GM19463 (cell line): ENCODE measurements at regions not wholly inside any gene's neighbourhood (a gene's known extent, or its start where the extent isn't known, plus 50 kb on each side); places are given as distances from the start of the nearest gene placed in this dataset.
"Not testable (repeated sequence)": the region's sequence is repeated elsewhere in the genome, so short reads cannot be mapped to it uniquely, and the experiment has no call there.

ENCODE experiments used
- ATAC-seq: cut with Tn5 transposase; IDR thresholded peaks from one replicate; pipeline ENCODE4 v1.9.1; 2021; ENCODE audit warnings: mild to moderate bottlenecking, moderate library complexity; ENCODE audit not compliant: unreplicated experiment

DNA sequence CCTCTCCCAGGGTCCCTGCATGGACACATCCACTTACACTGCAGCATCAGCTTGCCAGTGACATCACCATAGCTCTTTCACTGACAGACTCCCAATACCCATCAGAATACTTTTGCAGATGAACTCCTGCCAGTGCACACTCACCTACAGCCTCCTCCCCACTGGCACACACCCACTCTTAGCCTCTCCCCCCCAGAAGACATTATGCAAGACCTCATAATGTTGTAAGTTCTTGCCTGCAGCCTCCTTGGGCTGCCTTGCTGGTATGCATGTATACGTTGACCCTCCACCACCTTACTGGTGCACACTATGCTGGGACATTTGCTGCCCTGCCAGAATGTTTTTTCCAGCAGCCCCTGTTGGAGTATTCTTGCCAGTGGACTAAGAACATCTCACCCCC lies 324.2 kb downstream of the AEBP2 start:
- no peak for ATAC-seq

- no peak for ATAC-seq
Observed at GRCh38 chr12:19764408-19764807, 325.1 kb downstream of the AEBP2 start.

DNA sequence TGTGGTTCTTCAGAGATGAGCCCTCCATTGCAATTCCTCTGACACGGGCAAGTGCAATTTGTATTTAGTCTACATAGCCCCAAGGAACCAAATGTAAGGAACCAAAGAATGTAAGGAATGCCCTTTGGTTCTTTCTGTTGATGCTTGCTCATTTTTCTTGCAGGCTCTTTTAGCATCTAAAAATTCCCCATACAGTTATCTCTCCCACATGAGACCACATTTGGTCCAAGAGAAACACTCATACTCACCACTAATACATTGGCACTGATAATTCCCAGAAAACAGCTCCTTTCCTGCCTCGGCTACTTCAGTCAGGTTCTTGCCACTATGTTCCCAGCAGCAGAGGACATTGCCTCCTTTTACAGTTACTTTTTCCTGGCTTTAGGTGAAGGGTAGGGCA lies 332.6 kb downstream of the AEBP2 start:
- ATAC-seq: no peak

DNA sequence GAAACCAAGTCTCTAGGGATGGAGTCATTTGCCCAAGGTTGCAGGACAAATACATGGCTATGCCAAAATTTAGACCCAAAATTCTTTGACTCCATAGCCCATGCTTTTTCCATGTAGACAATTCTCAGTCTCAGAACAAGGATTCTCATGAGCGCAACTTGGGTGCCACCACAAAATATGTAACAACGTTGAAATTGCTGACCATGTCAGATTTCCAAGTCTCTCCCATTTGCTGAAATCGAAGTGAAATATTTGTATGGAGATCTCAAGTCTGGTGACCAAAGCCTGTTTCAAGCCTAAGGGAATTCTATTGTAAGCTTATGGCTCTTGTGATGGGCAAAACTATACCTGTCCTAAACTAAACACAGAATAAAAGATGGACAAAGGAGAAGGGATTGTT lies 333.5 kb downstream of the AEBP2 start:
- ATAC-seq: no peak

DNA sequence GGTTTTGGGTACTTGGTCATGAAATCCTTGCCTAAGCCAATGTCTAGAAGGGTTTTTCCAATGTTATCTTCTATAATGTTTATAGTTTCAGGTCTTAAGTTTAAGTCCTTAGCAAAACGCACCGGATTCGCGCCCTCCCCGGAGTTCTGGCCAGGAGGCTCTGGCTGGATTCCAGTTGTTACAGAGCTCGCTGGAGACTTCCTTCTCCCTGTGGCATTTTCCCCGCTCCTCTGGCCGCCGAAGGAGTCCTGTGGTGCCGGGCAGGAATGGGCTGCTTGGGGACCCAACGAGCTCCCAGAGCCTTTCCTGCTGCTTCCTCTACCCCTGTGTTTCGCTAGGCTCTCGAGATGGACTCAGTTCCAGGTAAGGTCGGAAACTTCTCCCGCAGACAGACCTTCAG lies 335.9 kb downstream of the AEBP2 start:
- no peak for ATAC-seq

- ATAC-seq: not testable (repeated sequence)
Observed at GRCh38 chr12:19775976-19776375, 336.7 kb downstream of the AEBP2 start.

GRCh38 chr12:19778172-19778571 lies 338.9 kb downstream of the AEBP2 start:
- no peak for ATAC-seq

GRCh38 chr12:19778797-19779196 lies 339.5 kb downstream of the AEBP2 start:
- ATAC-seq: no peak

GRCh38 chr12:19779395-19780056 lies 340.2 kb downstream of the AEBP2 start:
- no peak for ATAC-seq

- ATAC-seq: no peak
Observed at GRCh38 chr12:19780460-19780859, 341.2 kb downstream of the AEBP2 start.

DNA sequence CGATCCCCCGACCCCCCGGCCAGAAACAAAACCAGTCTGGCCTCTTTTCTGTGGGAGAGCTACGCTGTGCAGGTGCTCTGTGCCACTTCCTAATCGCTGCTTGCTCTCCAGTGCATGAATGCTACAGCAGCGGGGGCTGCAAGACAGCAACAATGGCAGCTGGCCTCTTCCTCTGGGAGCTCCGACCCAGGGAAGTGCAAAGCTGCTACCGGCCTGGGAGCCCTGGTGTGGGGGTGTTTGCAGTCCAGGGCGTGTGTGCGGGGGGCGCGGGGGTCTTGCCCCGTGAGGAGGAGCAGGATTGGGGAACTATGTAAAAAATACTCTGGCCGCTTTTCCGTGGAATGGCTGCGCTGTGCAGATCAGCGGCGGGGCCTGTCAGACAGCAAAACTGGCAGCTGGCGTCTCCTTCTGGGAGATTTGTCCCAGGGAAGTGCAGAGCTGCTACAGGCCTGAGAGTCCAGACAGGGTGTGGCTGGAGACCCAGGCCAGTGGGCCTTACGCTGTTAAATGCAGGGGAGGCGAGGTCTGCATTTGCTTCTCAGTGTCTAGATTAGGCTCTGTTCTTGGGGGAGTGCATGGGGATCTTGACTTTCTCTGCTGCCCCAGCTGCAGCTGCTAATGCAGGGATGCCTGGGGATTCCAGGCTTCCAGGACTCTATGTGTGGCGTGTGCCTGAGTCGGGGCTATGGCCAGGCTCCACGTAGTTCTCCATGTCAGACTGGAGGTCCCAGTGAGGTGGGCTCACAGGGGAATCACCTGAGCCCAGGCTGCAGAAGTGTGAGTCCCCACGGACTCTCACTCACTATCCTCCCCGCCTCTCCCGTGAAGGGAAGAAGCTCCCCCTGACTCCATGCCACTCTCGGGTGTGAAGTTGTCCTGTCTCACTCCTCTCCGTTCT lies 344.5 kb downstream of the AEBP2 start:
- ATAC-seq: no peak

GRCh38 chr12:19792028-19792427 lies 352.7 kb downstream of the AEBP2 start:
- ATAC-seq: no peak

- ATAC-seq: no peak
Observed at GRCh38 chr12:19794116-19794515, 354.8 kb downstream of the AEBP2 start.

DNA sequence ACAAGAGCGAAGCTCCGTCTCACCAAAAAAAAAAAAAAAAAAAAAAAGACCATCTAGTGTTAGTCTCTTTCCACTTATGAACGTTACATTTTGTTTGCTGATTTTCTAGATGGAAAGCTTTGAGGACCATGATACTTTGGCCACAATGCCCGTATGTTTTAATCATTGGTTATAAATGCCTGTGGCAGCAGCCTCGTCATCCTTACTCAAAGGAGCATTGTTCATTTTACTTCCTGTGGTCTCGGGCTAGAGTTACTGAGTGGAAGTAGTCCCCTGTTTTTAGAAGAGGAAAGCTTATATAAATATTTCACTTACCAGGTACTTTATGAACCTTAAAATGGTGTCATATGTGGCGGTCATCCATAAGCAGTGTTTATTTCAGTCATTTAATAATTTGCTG lies 359.9 kb downstream of the AEBP2 start:
- no peak for ATAC-seq

- ATAC-seq: no peak
Observed at GRCh38 chr12:19799895-19800602, 360.8 kb downstream of the AEBP2 start.

- ATAC-seq: no peak
Observed at GRCh38 chr12:19800884-19801283, 361.6 kb downstream of the AEBP2 start.

DNA sequence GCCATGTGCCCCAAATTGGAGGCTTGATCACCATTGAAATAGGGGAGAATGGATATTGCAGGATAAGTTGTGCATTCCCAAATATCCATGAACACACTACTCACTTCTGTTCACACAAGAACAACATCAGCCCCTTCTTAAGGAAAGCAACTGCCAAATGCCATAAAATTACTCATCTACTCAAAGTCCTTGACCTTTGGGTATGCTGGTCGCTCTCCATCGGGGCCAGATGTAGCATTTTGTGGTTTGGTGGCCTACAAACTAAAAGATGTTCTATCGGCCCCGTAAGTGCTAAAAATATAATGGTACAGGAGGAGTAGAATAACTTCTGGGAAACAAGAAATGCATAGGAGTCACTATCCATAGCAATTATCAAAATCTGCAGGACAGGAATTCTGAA lies 362.6 kb downstream of the AEBP2 start:
- ATAC-seq: no peak

GRCh38 chr12:19802915-19803314 lies 363.6 kb downstream of the AEBP2 start:
- ATAC-seq: no peak

DNA sequence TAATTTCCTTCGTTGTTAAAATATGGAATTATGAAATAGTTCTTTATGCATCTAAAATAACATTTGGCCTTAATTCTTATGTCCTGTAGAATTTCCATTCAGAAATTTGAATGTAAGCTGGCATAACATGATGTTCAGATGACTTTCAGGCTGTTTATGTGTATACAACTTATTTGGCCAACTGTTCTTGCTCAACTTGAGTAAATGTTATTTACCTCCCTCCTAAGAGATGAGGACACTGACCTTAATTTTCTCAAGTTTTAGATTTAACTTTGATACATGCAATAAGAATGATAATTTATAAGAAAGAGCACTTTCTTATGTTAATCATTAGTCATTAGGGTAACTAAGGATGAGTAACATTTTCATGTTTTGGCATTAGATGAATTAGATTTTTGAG lies 365.4 kb downstream of the AEBP2 start:
- no peak for ATAC-seq

- no peak for ATAC-seq
Observed at GRCh38 chr12:19808371-19808770, 369.1 kb downstream of the AEBP2 start.

- ATAC-seq: no peak
Observed at GRCh38 chr12:19810213-19810612, 370.9 kb downstream of the AEBP2 start.

- no peak for ATAC-seq
Observed at GRCh38 chr12:19811922-19812321, 372.6 kb downstream of the AEBP2 start.
